Hepatocyte (in vitro differentiated cells): ENCODE measurements at regions not wholly inside any gene's neighbourhood (a gene's known extent, or its start where the extent isn't known, plus 50 kb on each side); places are given as distances from the start of the nearest gene placed in this dataset.

ENCODE experiments used
- DNase-seq: peaks from one replicate; pipeline ENCODE4 v3.0.0-alpha.2; 2016; ENCODE audit warnings: low spot score
- H2AFZ ChIP-seq: fragments of 200-600 bp; sonication (generic); 2 replicates; pipeline ENCODE4 v1.6.0; 2016; ENCODE audit warnings: antibody characterized with exemption, mild to moderate bottlenecking
- H3K27ac ChIP-seq: fragments of 200-600 bp; sonication (generic); 2 replicates; pipeline ENCODE4 v1.5.1; 2016; ENCODE audit warnings: mild to moderate bottlenecking
- H3K27me3 ChIP-seq: fragments of 200-600 bp; sonication (generic); 2 replicates; pipeline ENCODE4 v1.6.1; 2016
- H3K36me3 ChIP-seq: fragments of 200-600 bp; sonication (generic); replicated peaks from 2 replicates; pipeline ENCODE4 v1.5.1; 2016; ENCODE audit warnings: low read depth; ENCODE audit not compliant: insufficient read depth
- H3K4me1 ChIP-seq: fragments of 200-600 bp; sonication (generic); 2 replicates; pipeline ENCODE4 v1.5.1; 2016; ENCODE audit warnings: mild to moderate bottlenecking, moderate library complexity; ENCODE audit not compliant: insufficient read depth
- H3K4me2 ChIP-seq: fragments of 200-600 bp; sonication (generic); 2 replicates; pipeline ENCODE4 v1.6.0; 2016
- H3K4me3 ChIP-seq: fragments of 200-600 bp; sonication (generic); 2 replicates; pipeline ENCODE4 v1.5.1; 2016; ENCODE audit warnings: mild to moderate bottlenecking
- H3K79me2 ChIP-seq: fragments of 200-600 bp; sonication (generic); 2 replicates; pipeline ENCODE4 v1.6.0; 2017; ENCODE audit warnings: mild to moderate bottlenecking
- H3K9me2 ChIP-seq: fragments of 200-600 bp; sonication (generic); replicated peaks from 2 replicates; pipeline ENCODE4 v1.6.0; 2017; ENCODE audit warnings: mild to moderate bottlenecking; ENCODE audit not compliant: insufficient read depth
- H3K9me3 ChIP-seq: fragments of 200-600 bp; sonication (generic); 2 replicates; pipeline ENCODE4 v1.5.1; 2016; ENCODE audit warnings: low read depth, mild to moderate bottlenecking
- H4K20me1 ChIP-seq: fragments of 200-600 bp; sonication (generic); 2 replicates; pipeline ENCODE4 v1.6.0; 2016; ENCODE audit warnings: mild to moderate bottlenecking; ENCODE audit not compliant: insufficient read depth, poor library complexity, severe bottlenecking
- CTCF ChIP-seq: fragments of 200-600 bp; sonication (generic); IDR thresholded peaks from 2 replicates; pipeline ENCODE4 v1.5.1; 2016; ENCODE audit warnings: antibody characterized with exemption, mild to moderate bottlenecking; ENCODE audit not compliant: poor library complexity
- EZH2 ChIP-seq: fragments of 200-600 bp; sonication (generic); IDR thresholded peaks from 2 replicates; pipeline ENCODE4 v1.6.1; 2016; ENCODE audit warnings: antibody characterized with exemption, mild to moderate bottlenecking, borderline replicate concordance
- EZH2phosphoT487 ChIP-seq: fragments of 200-600 bp; sonication (generic); IDR thresholded peaks from one replicate; pipeline ENCODE4 v1.6.1; 2018; ENCODE audit warnings: antibody characterized with exemption, mild to moderate bottlenecking, low read depth, moderate library complexity; ENCODE audit not compliant: unreplicated experiment, severe bottlenecking
- WGBS: methylation state at CpG from one replicate; pipeline ENCODE4 v1.1.6; 2016; ENCODE audit warnings: low lambda C conversion rate; ENCODE audit errors: missing lambda C conversion rate; 5-methylcytosine and 5-hydroxymethylcytosine counted together

DNA sequence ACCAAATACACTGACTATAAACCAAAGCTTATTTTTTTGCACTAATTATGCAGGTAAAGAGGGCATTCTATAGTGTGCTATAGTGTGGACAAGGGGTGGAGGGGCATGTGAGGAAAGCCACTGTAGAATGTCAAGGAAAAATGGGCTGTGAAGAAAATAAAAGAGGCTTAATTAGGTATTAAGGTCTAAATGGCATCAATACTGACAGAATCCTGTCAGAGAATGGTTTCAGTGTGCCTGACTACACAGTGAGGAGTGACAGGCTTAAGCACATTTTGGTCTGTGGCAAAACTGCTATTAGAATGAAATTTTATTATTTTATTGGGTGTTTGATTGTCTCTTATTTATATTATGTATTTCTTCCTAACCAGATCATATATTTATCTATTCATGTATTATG, 787.6 kb upstream of the CELF4 start:
- no peaks in the 10 kb centered on the region for H4K20me1 ChIP-seq
- DNase-seq: no peak
- no peak overlapping the region for H3K4me3 ChIP-seq
- H3K4me1 ChIP-seq: no peaks in the 10 kb centered on the region
- H3K27me3 ChIP-seq: no peaks in the 10 kb centered on the region
- H3K79me2 ChIP-seq: no peaks in the 10 kb centered on the region
- H3K4me2 ChIP-seq: no peak overlapping the region
- no peaks in the 10 kb centered on the region for H3K9me2 ChIP-seq
- H3K36me3 ChIP-seq: no peaks in the 10 kb centered on the region
- no peaks in the 10 kb centered on the region for H3K9me3 ChIP-seq
- no peak for TF ChIP-seq EZH2phosphoT487
- TF ChIP-seq CTCF: no peak
- no peak overlapping the region for H3K27ac ChIP-seq
- no peak overlapping the region for H2AFZ ChIP-seq

GRCh38 chr18:38350141-38350540, 784.5 kb upstream of the CELF4 start:
- H3K27ac ChIP-seq: no peak overlapping the region
- TF ChIP-seq EZH2phosphoT487 (no peak), EZH2 (no peak), CTCF (no peak)
- 86% methylated on average over 2 of the region's 2 CpGs for WGBS
- H3K4me3 ChIP-seq: no peak overlapping the region
- no peak for DNase-seq
- no peaks in the 10 kb centered on the region for H3K9me2 ChIP-seq
- no peak overlapping the region for H2AFZ ChIP-seq
- no peaks in the 10 kb centered on the region for H3K9me3 ChIP-seq
- no peaks in the 10 kb centered on the region for H3K27me3 ChIP-seq
- no peaks in the 10 kb centered on the region for H4K20me1 ChIP-seq
- no peak overlapping the region for H3K4me2 ChIP-seq
- H3K36me3 ChIP-seq: no peaks in the 10 kb centered on the region
- H3K4me1 ChIP-seq: no peaks in the 10 kb centered on the region
- H3K79me2 ChIP-seq: no peaks in the 10 kb centered on the region

GRCh38 chr18:38330573-38330972, 765.0 kb upstream of the CELF4 start:
- TF ChIP-seq EZH2: no peak
- TF ChIP-seq EZH2phosphoT487: no peak
- TF ChIP-seq CTCF: no peak
- DNase-seq: no peak
- Histone ChIP-seq H3K9me2 (no peaks in the 10 kb centered on the region), H3K4me2 (no peak overlapping the region), H3K79me2 (no peaks in the 10 kb centered on the region), H3K27ac (no peak overlapping the region), H3K4me1 (no peaks in the 10 kb centered on the region), H3K36me3 (no peaks in the 10 kb centered on the region), H3K27me3 (no peaks in the 10 kb centered on the region), H3K4me3 (no peak overlapping the region), H3K9me3 (no peaks in the 10 kb centered on the region), H2AFZ (no peak overlapping the region), H4K20me1 (no peaks in the 10 kb centered on the region)
- 86% methylated on average over 3 of the region's 3 CpGs for WGBS

DNA sequence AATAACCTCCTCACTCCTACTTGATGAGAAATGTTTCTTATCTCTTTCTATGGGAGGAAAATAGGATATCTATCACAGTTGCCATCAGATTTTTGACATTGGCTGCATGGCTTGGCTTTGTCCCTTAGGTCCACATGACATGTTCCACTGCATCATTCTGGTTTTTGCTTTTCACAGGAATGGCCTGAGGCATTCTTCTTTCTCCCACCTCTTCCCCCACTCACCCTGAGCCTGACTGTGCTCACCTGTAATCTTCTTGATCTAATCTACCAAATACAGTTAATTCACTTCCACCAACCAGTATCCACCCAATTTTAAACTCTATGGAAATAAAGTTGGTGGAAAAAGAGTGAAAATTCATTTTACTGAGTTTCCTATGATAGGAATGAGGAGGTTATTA, 763.5 kb upstream of the CELF4 start:
- no peak for DNase-seq
- H2AFZ ChIP-seq: no peak overlapping the region
- H3K36me3 ChIP-seq: no peaks in the 10 kb centered on the region
- TF ChIP-seq EZH2phosphoT487 (no peak), CTCF (no peak), EZH2 (no peak)
- H3K79me2 ChIP-seq: no peaks in the 10 kb centered on the region
- no peak overlapping the region for H3K27ac ChIP-seq
- no peaks in the 10 kb centered on the region for H4K20me1 ChIP-seq
- no peaks in the 10 kb centered on the region for H3K9me3 ChIP-seq
- no peak overlapping the region for H3K4me2 ChIP-seq
- H3K9me2 ChIP-seq: no peaks in the 10 kb centered on the region
- no peaks in the 10 kb centered on the region for H3K4me1 ChIP-seq
- H3K4me3 ChIP-seq: no peak overlapping the region
- H3K27me3 ChIP-seq: no peaks in the 10 kb centered on the region
